B cell (primary cell): ENCODE measurements at regions not wholly inside any gene's neighbourhood (a gene's known extent, or its start where the extent isn't known, plus 50 kb on each side); places are given as distances from the start of the nearest gene placed in this dataset.
"Not testable (repeated sequence)": the region's sequence is repeated elsewhere in the genome, so short reads cannot be mapped to it uniquely, and the experiment has no call there.

Source experiments
- EZH2 ChIP-seq: IDR thresholded peaks from 2 replicates; pipeline ENCODE4 v1.6.1; 2012; ENCODE audit warnings: borderline replicate concordance, low read depth, mild to moderate bottlenecking, moderate library complexity, low read length; ENCODE audit not compliant: insufficient read depth, poor library complexity, severe bottlenecking
- TF ChIP-seq, protein P1 (sequence below): fragments of 200-600 bp; IDR thresholded peaks from one replicate; pipeline ENCODE4 v1.8.0; 2022; ENCODE audit warnings: antibody characterized with exemption, mild to moderate bottlenecking

- TF ChIP-seq, protein P1, sequence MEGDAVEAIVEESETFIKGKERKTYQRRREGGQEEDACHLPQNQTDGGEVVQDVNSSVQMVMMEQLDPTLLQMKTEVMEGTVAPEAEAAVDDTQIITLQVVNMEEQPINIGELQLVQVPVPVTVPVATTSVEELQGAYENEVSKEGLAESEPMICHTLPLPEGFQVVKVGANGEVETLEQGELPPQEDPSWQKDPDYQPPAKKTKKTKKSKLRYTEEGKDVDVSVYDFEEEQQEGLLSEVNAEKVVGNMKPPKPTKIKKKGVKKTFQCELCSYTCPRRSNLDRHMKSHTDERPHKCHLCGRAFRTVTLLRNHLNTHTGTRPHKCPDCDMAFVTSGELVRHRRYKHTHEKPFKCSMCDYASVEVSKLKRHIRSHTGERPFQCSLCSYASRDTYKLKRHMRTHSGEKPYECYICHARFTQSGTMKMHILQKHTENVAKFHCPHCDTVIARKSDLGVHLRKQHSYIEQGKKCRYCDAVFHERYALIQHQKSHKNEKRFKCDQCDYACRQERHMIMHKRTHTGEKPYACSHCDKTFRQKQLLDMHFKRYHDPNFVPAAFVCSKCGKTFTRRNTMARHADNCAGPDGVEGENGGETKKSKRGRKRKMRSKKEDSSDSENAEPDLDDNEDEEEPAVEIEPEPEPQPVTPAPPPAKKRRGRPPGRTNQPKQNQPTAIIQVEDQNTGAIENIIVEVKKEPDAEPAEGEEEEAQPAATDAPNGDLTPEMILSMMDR: not testable (repeated sequence)
- not testable (repeated sequence) for TF ChIP-seq EZH2
Observed at GRCh38 chr13:52309833-52310232, 96.1 kb downstream of the THSD1 start.
